HL-60 (cell line): ENCODE measurements at regions not wholly inside any gene's neighbourhood (a gene's known extent, or its start where the extent isn't known, plus 50 kb on each side); places are given as distances from the start of the nearest gene placed in this dataset.

Source experiments
- DNase-seq, 2 experiments: peaks; one replicate each; pipeline ENCODE4 v3.0.0-alpha.2; 2010 to 2020; ENCODE audit warnings: low read depth in 1 of 2, low spot score in 1 of 2
- H3K27ac ChIP-seq: fragments of 250-450 bp; sonication (Bioruptor Pico); replicated peaks from 2 replicates; pipeline ENCODE4 v1.5.1; 2020; ENCODE audit warnings: mild to moderate bottlenecking, moderate library complexity
- H3K27me3 ChIP-seq: fragments of 250-450 bp; sonication (Bioruptor Pico); 2 replicates; pipeline ENCODE4 v1.5.1; 2021; ENCODE audit warnings: mild to moderate bottlenecking, moderate library complexity; ENCODE audit not compliant: insufficient read depth, poor library complexity, severe bottlenecking
- H3K4me3 ChIP-seq: replicated peaks from 2 replicates; pipeline ENCODE4 v1.5.1; 2011; ENCODE audit warnings: mild to moderate bottlenecking, control low read depth, low read length; ENCODE audit not compliant: insufficient read depth
- GABPA ChIP-seq: IDR thresholded peaks from 2 replicates; pipeline ENCODE4 v1.6.1; 2012; ENCODE audit warnings: low read depth
- POLR2AphosphoS5 ChIP-seq: IDR thresholded peaks from 2 replicates; pipeline ENCODE4 v1.6.1; 2012; ENCODE audit warnings: low read depth
- SPI1 ChIP-seq: IDR thresholded peaks from 2 replicates; pipeline ENCODE4 v1.6.1; 2012; ENCODE audit warnings: low read depth, mild to moderate bottlenecking, borderline replicate concordance
- TF ChIP-seq, protein P1 (sequence below): IDR thresholded peaks from one replicate; pipeline ENCODE4 v1.5.1; 2011; ENCODE audit warnings: low read length, control low read depth, inconsistent platforms; ENCODE audit not compliant: insufficient read depth
- TF ChIP-seq, protein P2 (sequence below): IDR thresholded peaks from 2 replicates; pipeline ENCODE4 v1.6.1; 2012; ENCODE audit warnings: low read depth; ENCODE audit not compliant: insufficient replicate concordance

DNA sequence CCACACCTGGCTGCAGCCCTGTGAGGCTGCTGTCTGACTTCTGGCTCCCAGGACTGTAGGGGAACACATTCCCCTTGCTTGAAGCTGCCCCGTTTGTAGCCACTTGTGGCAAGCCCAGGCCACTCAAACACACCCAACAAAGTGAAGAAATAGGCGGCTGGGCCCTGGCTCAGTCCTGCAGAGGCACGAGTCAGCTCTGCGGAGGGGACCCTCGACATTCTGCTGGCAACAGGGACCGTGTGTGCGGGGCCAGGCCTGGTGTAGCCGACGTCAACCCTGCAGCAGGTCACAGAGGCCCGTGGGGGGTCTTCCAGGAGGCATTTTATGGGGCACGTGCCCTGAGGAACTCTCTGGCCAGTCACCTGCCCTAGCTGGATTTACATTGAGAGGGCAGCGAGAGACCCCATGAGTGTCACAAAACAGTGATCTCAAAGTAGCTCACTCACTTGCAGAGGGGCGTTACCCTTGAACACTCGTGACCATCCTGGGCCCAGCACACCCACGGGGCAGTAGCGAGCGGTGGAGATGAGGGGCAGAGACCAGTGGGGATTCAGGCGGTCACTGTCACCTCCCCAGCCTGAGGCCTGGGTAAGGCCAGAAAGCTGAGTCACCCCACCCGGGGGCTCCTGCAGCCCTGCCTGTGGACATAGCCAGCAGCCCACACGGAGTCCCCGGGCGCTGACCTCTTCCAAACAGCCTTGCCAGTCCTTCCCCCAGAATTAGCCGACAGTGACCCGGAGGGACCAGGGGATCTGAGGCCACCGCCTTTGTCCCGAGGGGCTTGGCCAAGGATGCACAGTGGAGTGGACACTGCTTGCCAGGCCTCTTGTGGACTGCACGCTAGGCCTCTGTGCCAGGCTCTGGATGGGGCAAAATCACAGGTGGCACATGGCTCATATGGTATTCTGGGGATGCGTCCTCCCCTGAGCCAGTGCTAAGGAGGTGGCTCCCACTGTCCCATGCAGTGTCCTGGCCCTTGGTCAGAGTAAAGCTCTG is 139.5 kb downstream of the CTTN start:
- no peak for DNase-seq
- Histone ChIP-seq H3K27me3 (no peaks in the 10 kb centered on the region), H3K27ac (no peak overlapping the region), H3K4me3 (no peak overlapping the region)
- TF ChIP-seq SPI1 = no peak
- no peak for TF ChIP-seq POLR2AphosphoS5
- TF ChIP-seq, protein P1, sequence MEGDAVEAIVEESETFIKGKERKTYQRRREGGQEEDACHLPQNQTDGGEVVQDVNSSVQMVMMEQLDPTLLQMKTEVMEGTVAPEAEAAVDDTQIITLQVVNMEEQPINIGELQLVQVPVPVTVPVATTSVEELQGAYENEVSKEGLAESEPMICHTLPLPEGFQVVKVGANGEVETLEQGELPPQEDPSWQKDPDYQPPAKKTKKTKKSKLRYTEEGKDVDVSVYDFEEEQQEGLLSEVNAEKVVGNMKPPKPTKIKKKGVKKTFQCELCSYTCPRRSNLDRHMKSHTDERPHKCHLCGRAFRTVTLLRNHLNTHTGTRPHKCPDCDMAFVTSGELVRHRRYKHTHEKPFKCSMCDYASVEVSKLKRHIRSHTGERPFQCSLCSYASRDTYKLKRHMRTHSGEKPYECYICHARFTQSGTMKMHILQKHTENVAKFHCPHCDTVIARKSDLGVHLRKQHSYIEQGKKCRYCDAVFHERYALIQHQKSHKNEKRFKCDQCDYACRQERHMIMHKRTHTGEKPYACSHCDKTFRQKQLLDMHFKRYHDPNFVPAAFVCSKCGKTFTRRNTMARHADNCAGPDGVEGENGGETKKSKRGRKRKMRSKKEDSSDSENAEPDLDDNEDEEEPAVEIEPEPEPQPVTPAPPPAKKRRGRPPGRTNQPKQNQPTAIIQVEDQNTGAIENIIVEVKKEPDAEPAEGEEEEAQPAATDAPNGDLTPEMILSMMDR = no peak
- TF ChIP-seq GABPA = no peak
- TF ChIP-seq, protein P2, sequence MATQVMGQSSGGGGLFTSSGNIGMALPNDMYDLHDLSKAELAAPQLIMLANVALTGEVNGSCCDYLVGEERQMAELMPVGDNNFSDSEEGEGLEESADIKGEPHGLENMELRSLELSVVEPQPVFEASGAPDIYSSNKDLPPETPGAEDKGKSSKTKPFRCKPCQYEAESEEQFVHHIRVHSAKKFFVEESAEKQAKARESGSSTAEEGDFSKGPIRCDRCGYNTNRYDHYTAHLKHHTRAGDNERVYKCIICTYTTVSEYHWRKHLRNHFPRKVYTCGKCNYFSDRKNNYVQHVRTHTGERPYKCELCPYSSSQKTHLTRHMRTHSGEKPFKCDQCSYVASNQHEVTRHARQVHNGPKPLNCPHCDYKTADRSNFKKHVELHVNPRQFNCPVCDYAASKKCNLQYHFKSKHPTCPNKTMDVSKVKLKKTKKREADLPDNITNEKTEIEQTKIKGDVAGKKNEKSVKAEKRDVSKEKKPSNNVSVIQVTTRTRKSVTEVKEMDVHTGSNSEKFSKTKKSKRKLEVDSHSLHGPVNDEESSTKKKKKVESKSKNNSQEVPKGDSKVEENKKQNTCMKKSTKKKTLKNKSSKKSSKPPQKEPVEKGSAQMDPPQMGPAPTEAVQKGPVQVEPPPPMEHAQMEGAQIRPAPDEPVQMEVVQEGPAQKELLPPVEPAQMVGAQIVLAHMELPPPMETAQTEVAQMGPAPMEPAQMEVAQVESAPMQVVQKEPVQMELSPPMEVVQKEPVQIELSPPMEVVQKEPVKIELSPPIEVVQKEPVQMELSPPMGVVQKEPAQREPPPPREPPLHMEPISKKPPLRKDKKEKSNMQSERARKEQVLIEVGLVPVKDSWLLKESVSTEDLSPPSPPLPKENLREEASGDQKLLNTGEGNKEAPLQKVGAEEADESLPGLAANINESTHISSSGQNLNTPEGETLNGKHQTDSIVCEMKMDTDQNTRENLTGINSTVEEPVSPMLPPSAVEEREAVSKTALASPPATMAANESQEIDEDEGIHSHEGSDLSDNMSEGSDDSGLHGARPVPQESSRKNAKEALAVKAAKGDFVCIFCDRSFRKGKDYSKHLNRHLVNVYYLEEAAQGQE = no peak

DNA sequence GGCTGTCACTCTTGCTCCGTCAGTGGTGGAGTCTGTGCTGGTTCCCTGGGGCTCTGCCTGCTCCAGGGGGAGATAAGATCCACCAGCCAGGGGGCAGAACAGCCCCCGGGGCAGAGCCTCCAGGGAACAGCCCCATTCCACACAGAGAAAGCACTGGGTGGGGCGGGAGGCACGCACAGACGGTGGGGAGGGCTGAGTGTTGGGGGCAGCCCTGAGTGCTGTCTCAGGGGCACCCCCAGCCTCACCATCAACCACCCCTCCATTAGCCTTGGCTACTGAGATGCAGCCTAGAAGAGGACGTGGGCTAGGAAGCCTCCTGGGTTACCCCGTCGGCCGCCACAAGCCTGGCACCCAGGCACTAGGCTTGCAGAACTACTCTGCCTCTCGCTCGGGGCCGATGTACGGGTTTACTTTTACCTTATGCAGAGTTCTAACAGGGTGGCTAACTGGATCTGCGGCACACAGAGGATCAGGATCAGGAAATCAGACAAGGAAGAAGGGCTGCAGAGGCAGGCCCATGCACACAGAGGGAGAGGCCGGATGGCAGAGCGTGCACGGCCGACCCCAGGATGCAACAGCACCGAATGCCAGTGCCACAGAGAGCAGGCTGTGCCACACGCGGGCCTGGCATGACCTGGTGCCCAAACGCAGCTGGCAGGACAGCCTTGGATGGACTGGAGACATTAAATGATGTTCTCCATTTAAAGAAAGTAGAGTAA is 140.5 kb downstream of the CTTN start:
- no peak overlapping the region for H3K27ac ChIP-seq
- no peak for DNase-seq
- H3K4me3 ChIP-seq = no peak overlapping the region
- no peaks in the 10 kb centered on the region for H3K27me3 ChIP-seq
- TF ChIP-seq GABPA (no peak), POLR2AphosphoS5 (no peak), SPI1 (no peak)
- TF ChIP-seq, protein P2 = no peak
- TF ChIP-seq, protein P1 = no peak

DNA sequence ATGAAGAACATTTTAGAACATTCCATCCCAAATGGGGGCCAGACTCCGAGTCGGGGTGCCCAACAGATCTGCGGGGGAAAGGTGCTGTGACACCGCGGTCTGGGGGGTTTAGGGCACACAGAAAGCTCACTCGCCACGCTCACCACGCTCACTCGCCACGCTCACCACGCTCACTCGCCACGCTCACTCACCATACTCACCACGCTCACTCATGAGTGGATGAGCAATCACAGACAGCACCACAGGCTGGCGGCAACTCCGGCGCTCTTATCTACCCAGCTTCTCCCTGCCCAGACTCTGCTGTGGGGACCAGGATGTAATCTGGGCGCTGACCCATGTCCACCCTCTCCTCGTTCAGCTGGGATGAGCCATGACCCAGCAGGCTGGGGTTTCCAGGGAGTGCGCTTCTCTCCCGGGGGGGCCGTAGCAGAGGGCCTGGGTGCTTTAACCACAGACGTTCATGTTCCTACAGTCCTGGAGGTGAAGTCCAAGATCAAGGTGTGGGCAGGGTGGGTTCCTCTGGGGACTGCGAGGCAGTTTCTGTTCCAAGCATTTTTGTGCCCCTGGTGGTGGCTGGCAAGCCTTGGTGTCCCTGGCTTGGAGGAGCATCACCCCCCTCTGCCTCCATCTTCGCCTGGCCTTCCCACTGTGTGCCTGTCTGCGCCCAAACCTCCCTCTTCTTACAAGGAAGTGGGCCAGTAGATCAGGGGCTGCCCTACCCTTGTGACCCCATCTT is 141.2 kb downstream of the CTTN start:
- H3K4me3 ChIP-seq = no peak overlapping the region
- TF ChIP-seq SPI1 = no peak
- TF ChIP-seq, protein P1 = no peak
- TF ChIP-seq, protein P2 = no peak
- TF ChIP-seq POLR2AphosphoS5 = no peak
- no peak for TF ChIP-seq GABPA
- no peak overlapping the region for H3K27ac ChIP-seq
- no peak for DNase-seq
- H3K27me3 ChIP-seq = no peaks in the 10 kb centered on the region
